H1 (cell line): ENCODE measurements at regions not wholly inside any gene's neighbourhood (a gene's known extent, or its start where the extent isn't known, plus 50 kb on each side); places are given as distances from the start of the nearest gene placed in this dataset.

Experiments used
- CTCF ChIA-PET: fragments of 300-600 bp; sonication (Branson Sonifier 250); formaldehyde crosslinking; loops from one replicate; lab custom pipeline; 2021; ENCODE audit not compliant: partially characterized antibody; lab: Charles Lee
- POLR2A ChIA-PET: fragments of 300-600 bp; sonication (Branson Sonifier 250); formaldehyde crosslinking; loops from one replicate; lab custom pipeline; 2021; ENCODE audit warnings: inconsistent platforms; ENCODE audit not compliant: partially characterized antibody; lab: Charles Lee
- DNase-seq, 2 experiments: peaks; one replicate each; pipeline versions ENCODE4 v3.0.0 to v3.0.0-alpha.2; 2010 to 2022; ENCODE audit warnings: low spot score in 2 of 2, low read depth in 1 of 2, mixed read lengths in 1 of 2
- FAIRE-seq: peaks from 2 replicates; lab custom pipeline; 2011; peaks lifted over from hg19 to GRCh38; lab: Jason Lieb, UNC
- H2AFZ ChIP-seq: 2 replicates; pipeline ENCODE4 v1.8.1; 2012; ENCODE audit warnings: low read length, inconsistent platforms
- H2AK5ac ChIP-seq: 2 replicates; pipeline ENCODE4 v1.6.1; 2013; ENCODE audit warnings: low read depth, low read length
- H2BK120ac ChIP-seq: replicated peaks from 2 replicates; pipeline ENCODE3; 2013; ENCODE audit warnings: low read depth, low read length, inconsistent platforms
- H2BK12ac ChIP-seq: 2 replicates; pipeline ENCODE4 v1.6.1; 2013; ENCODE audit warnings: low read depth, low read length
- H2BK15ac ChIP-seq: 2 replicates; pipeline ENCODE4 v1.6.1; 2013; ENCODE audit warnings: low read length
- H2BK20ac ChIP-seq: 2 replicates; pipeline ENCODE4 v1.6.1; 2013; ENCODE audit warnings: low read length
- H2BK5ac ChIP-seq: 2 replicates; pipeline ENCODE4 v1.6.1; 2013; ENCODE audit warnings: low read depth, low read length
- H3K14ac ChIP-seq: 2 replicates; pipeline ENCODE4 v1.6.1; 2013; ENCODE audit warnings: inconsistent platforms; ENCODE audit not compliant: insufficient read length
- H3K18ac ChIP-seq: 2 replicates; pipeline ENCODE4 v1.6.1; 2013; ENCODE audit warnings: low read length; ENCODE audit errors: extremely low read depth
- H3K23ac ChIP-seq: 2 replicates; pipeline ENCODE4 v1.6.1; 2013; ENCODE audit warnings: inconsistent platforms; ENCODE audit not compliant: insufficient read length
- H3K23me2 ChIP-seq: 2 replicates; pipeline ENCODE4 v1.6.1; 2013; ENCODE audit warnings: low read depth, low read length
- H3K27ac ChIP-seq: 2 replicates; pipeline ENCODE4 v1.6.1; 2011; ENCODE audit warnings: low read depth, low read length, inconsistent platforms
- H3K27me3 ChIP-seq, 4 experiments: replicated peaks in 1 of 4; 1 replicate in 1 of 4; 2 replicates in 3 of 4; pipeline versions ENCODE4 v1.6.1 to v1.8.1; 2011 to 2013; ENCODE audit warnings: low read length in 3 of 4, mild to moderate bottlenecking in 3 of 4, inconsistent platforms in 2 of 4, mixed read lengths in 2 of 4, moderate library complexity in 1 of 4; ENCODE audit not compliant: control insufficient read depth in 3 of 4, insufficient read depth in 3 of 4; ENCODE audit errors: extremely low read depth in 1 of 4
- H3K36me3 ChIP-seq, 4 experiments: 2 replicates each; pipeline versions ENCODE4 v1.6.1 to v1.8.1; 2011 to 2013; ENCODE audit warnings: mild to moderate bottlenecking in 4 of 4, low read length in 3 of 4, moderate library complexity in 2 of 4, control low read depth in 1 of 4, inconsistent platforms in 1 of 4; ENCODE audit not compliant: insufficient read depth in 4 of 4, control insufficient read depth in 2 of 4
- H3K4ac ChIP-seq: replicated peaks from 2 replicates; pipeline ENCODE3; 2013; ENCODE audit warnings: low read length, low read depth, mixed read lengths, inconsistent platforms; ENCODE audit not compliant: insufficient read length
- H3K4me1 ChIP-seq, 4 experiments: replicated peaks in 1 of 4; 1 replicate in 1 of 4; 2 replicates in 3 of 4; pipeline versions ENCODE4 v1.6.1 to v1.8.1; 2011 to 2013; ENCODE audit warnings: low read length in 3 of 4, inconsistent platforms in 2 of 4, mixed read lengths in 1 of 4; ENCODE audit not compliant: insufficient read depth in 4 of 4, control insufficient read depth in 3 of 4
- H3K4me2 ChIP-seq, 2 experiments: 2 replicates each; pipeline versions ENCODE4 v1.6.1 to v1.8.1; 2011 to 2013; ENCODE audit warnings: low read depth in 2 of 2, low read length in 2 of 2, control low read depth in 1 of 2, inconsistent platforms in 1 of 2, mild to moderate bottlenecking in 1 of 2; ENCODE audit not compliant: insufficient read depth in 1 of 2
- H3K4me3 ChIP-seq, 4 experiments: fragments of 200-600, 300-600 bp in 1 of 4; sonication (generic), shearing (Covaris generic), sonication (Bioruptor Twin) in 1 of 4; 2 replicates each; pipeline versions ENCODE4 v1.5.1 to v1.8.1; 2011 to 2016; ENCODE audit warnings: low read length in 4 of 4, low read depth in 3 of 4, control low read depth in 2 of 4, inconsistent platforms in 2 of 4, mild to moderate bottlenecking in 2 of 4, mixed read lengths in 1 of 4, moderate library complexity in 1 of 4; ENCODE audit not compliant: insufficient read depth in 2 of 4; ENCODE audit errors: extremely low read depth in 1 of 4
- H3K56ac ChIP-seq: replicated peaks from 2 replicates; pipeline ENCODE3; 2013; ENCODE audit warnings: low read depth, mild to moderate bottlenecking, mixed read lengths, low read length, inconsistent platforms; ENCODE audit not compliant: insufficient read length
- H3K79me1 ChIP-seq: 2 replicates; pipeline ENCODE4 v1.6.1; 2013; ENCODE audit warnings: low read depth, low read length, control low read depth
- H3K79me2 ChIP-seq, 2 experiments: 2 replicates each; pipeline versions ENCODE4 v1.6.1 to v1.8.1; 2012 to 2013; ENCODE audit warnings: low read length in 2 of 2, mild to moderate bottlenecking in 2 of 2, inconsistent platforms in 1 of 2; ENCODE audit not compliant: insufficient read depth in 2 of 2, control insufficient read depth in 1 of 2
- H3K9ac ChIP-seq, 4 experiments: replicated peaks in 1 of 4; 1 replicate in 1 of 4; 2 replicates in 3 of 4; pipeline versions ENCODE4 v1.6.1 to v1.8.1; 2011 to 2013; ENCODE audit warnings: low read depth in 3 of 4, low read length in 3 of 4, control low read depth in 2 of 4, mild to moderate bottlenecking in 2 of 4, moderate library complexity in 2 of 4, inconsistent platforms in 1 of 4; ENCODE audit errors: extremely low read depth in 1 of 4
- H3K9me3 ChIP-seq, 2 experiments: 2 replicates each; pipeline versions ENCODE4 v1.6.1 to v1.8.1; 2012 to 2013; ENCODE audit warnings: mild to moderate bottlenecking in 2 of 2, moderate library complexity in 2 of 2, control low read depth in 1 of 2, inconsistent platforms in 1 of 2, low read depth in 1 of 2, low read length in 1 of 2, mixed read lengths in 1 of 2; ENCODE audit not compliant: insufficient read depth in 2 of 2
- H4K20me1 ChIP-seq, 2 experiments: replicated peaks in 1 of 2; 2 replicates each; pipeline versions ENCODE3 to v1.8.1; 2011 to 2013; ENCODE audit warnings: inconsistent platforms in 2 of 2, low read length in 2 of 2, mild to moderate bottlenecking in 1 of 2; ENCODE audit not compliant: insufficient read depth in 2 of 2, control insufficient read depth in 1 of 2
- H4K5ac ChIP-seq: 2 replicates; pipeline ENCODE4 v1.6.1; 2013; ENCODE audit warnings: low read length, low read depth, mixed read lengths, inconsistent platforms; ENCODE audit not compliant: insufficient read length
- H4K8ac ChIP-seq: 2 replicates; pipeline ENCODE4 v1.8.0; 2013; ENCODE audit warnings: mild to moderate bottlenecking, moderate library complexity, low read length, inconsistent platforms; ENCODE audit not compliant: insufficient read depth; ENCODE audit errors: extremely low read depth
- H4K91ac ChIP-seq: replicated peaks from 2 replicates; pipeline ENCODE3; 2013; ENCODE audit warnings: low read length, mixed read lengths, inconsistent platforms; ENCODE audit not compliant: insufficient read length
- EP300 ChIP-seq, 2 experiments: IDR thresholded peaks; 1 replicate in 1 of 2; 2 replicates in 1 of 2; pipeline ENCODE4 v1.6.1; 2011 to 2012; ENCODE audit warnings: low read depth in 2 of 2, low read length in 2 of 2, mild to moderate bottlenecking in 2 of 2, borderline replicate concordance in 1 of 2, inconsistent platforms in 1 of 2, moderate library complexity in 1 of 2
- SRF ChIP-seq: IDR thresholded peaks from 2 replicates; pipeline ENCODE4 v1.6.1; 2011; ENCODE audit warnings: mild to moderate bottlenecking, low read depth, low read length, moderate library complexity
- WGBS, 2 experiments: shearing (Covaris generic) in 1 of 2; methylation state at CpG; one replicate each; pipeline versions ENCODE4 v1.1.6 to v1.1.7; 2013 to 2015; ENCODE audit warnings: low lambda C conversion rate in 2 of 2, mixed read lengths in 2 of 2, inconsistent platforms in 1 of 2, low coverage in 1 of 2, missing lambda C conversion rate in 1 of 2; ENCODE audit not compliant: insufficient replicate concordance in 2 of 2, insufficient coverage in 1 of 2, insufficient read length in 1 of 2; ENCODE audit errors: extremely low coverage in 1 of 2, missing lambda C conversion rate in 1 of 2; 5-methylcytosine and 5-hydroxymethylcytosine counted together

DNA sequence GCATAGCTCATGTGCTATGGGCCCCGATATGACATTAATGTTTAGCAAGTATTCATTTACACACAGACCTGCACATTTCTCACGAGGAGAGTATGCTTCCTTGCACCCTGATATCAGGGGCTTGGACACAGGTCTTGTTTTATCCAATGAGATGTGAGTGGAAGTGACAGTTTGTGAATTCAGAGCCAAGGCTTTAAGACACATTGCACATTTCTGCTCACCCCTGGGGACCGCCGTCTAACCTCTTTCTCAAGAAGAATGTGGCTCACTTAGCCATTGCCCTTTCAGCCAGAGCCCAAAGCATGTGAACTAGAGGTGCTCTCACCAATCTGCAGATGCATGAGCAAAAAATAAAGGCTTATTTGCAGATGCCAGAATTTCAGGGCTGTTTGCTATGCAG, 116.1 kb upstream of the C16orf82 start:
- Histone ChIP-seq H3K18ac (no peak overlapping the region), H3K9ac (no peak overlapping the region), H2BK15ac (no peak overlapping the region), H2BK120ac (no peak overlapping the region), H2AK5ac (no peak overlapping the region), H3K79me2 (no peaks in the 10 kb centered on the region), H2BK20ac (no peak overlapping the region), H3K4me2 (no peak overlapping the region), H2AFZ (no peak overlapping the region), H4K5ac (no peak overlapping the region), H3K36me3 (no peaks in the 10 kb centered on the region), H3K23ac (no peak overlapping the region), H3K27me3 (no peaks in the 10 kb centered on the region; a peak in 1 of 7 replicates), H3K56ac (no peak overlapping the region), H3K9me3 (no peaks in the 10 kb centered on the region), H4K8ac (no peak overlapping the region), H4K20me1 (no peaks in the 10 kb centered on the region), H2BK5ac (no peak overlapping the region), H3K79me1 (no peaks in the 10 kb centered on the region), H3K23me2 (no peaks in the 10 kb centered on the region), H3K27ac (no peak overlapping the region), H3K4me1 (no peaks in the 10 kb centered on the region), H4K91ac (no peak overlapping the region), H3K4ac (no peak overlapping the region), H2BK12ac (no peak overlapping the region), H3K14ac (no peak overlapping the region), H3K4me3 (no peak overlapping the region)
- no peak for TF ChIP-seq EP300 (IDR thresholded peaks at IDR 0.05; ENCODE audit: borderline replicate concordance in 1 of 2, low read depth in 2 of 2, low read length in 2 of 2)
- TF ChIP-seq SRF: no peak
- CTCF ChIA-PET: no interaction called here
- DNase-seq: no peak
- 85% methylated on average over 4 of the region's 4 CpGs; no CpG with 5 or more reads in 1 of the 2 experiments for WGBS, 2 experiments
- POLR2A ChIA-PET: no interaction called here
- no peak for FAIRE-seq
